ENCODE measurements at regions not wholly inside any gene's neighbourhood (a gene's known extent, or its start where the extent isn't known, plus 50 kb on each side); places are given as distances from the start of the nearest gene placed in this dataset.

- DNase-seq = no peak
Observed at GRCh38 chr6:87905101-87905641, 142.5 kb upstream of the SPACA1 start.

DNA sequence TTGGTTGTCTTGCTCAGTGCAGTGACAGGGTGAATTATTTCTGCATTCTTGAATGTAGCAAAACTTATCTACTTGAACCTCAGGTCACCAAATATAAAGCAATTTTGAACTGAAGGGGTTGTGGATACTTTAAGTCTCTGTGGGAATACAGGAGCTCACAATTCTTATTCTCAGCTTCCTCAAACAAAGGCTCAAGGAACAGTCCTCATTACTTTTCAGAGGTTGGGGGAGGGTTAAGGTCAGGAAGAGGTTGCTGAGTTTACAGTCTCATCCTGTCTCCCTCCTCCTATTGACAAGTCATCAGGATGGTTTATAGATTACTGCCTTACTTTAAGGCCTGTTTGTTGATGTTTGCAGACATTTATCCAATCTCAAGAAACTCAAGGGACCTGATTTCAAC, 143.6 kb upstream of the SPACA1 start:
- no peak for DNase-seq

DNA sequence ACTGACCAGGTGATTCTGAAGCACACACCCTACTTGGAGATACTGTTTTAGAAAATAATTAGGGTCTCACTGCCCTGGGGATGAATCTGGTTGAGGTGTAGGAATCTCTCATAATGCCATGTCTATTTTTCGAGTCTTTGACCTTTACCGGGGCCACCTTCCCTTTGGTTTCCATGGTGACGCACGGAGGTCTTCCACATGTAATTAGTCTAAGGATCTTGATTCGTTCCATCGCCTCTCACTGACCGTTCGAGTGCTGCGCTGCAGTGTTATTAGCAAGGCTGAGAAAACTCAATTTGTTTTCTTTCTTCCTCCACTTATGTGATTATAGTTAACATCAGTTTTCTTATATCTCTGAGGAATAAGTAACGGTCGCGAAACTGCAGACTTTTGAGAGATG, 144.3 kb upstream of the SPACA1 start:
- DNase-seq = no peak

DNA sequence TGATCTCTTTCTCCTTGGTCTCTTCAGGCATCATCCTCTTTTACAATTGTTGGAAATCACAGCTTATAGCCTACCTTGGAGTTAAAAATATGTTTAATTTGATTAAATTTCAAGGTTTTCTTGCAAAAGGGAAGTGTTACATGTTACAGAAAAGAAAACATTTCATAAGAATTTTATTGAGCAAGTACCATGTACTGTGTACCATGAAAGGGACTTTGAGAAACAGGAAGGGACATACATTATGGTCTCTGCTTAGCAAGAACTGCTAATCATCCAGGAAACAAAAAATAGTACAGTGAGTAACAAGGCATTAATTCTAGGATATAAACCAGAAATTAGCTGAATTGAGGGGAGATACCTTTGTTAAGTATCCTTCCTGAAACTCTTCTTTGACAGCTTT, 145.3 kb upstream of the SPACA1 start:
- no peak for DNase-seq

DNA sequence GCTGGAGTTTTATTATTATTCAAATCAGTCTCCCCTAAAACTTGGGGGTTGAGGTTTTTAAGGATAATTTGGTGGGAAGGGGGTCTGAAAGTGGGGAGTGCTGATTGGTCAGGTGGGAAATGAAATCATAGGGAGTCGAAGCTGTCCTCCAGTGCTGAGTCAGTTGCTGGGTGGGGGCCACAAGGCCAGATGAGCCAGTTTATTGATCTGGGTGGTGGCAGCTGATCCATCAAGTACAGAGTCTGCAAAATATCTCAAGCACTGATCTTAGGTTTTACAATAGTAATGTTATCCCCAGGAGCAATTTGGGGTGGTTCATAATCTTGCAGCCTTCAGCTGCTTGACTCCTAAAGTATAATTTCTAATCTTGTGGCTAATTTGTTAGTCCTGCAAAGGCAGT, 146.0 kb upstream of the SPACA1 start:
- DNase-seq = no peak

DNA sequence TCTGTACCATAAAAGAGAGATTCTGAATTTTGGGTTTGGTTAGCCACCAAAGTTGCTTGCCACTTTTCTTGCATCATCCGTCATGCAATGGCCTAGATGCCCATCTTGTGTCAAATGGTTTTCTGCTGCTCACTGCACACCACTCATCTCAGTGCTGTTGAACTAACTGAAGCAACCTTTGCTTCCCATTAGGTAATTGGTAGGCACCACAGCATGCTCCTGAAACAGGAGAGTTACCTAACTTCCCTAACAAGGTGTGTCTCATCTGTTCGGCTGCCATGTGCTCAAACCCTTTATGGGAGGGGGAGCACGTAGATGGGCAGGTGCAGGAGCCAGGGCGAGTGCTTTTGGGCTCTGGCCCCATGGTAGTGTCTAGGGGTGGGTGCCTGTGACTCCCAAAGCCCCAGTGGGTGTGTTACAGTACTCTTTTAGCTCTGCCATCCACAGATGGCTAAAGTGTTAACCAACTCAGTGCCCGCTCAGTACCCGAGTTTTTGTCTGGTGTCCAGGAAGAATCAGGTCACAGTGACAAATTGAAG, 147.4 kb upstream of the SPACA1 start:
- no peak for DNase-seq

- no peak for DNase-seq
Observed at GRCh38 chr6:87899499-87900147, 148.0 kb upstream of the SPACA1 start.

DNA sequence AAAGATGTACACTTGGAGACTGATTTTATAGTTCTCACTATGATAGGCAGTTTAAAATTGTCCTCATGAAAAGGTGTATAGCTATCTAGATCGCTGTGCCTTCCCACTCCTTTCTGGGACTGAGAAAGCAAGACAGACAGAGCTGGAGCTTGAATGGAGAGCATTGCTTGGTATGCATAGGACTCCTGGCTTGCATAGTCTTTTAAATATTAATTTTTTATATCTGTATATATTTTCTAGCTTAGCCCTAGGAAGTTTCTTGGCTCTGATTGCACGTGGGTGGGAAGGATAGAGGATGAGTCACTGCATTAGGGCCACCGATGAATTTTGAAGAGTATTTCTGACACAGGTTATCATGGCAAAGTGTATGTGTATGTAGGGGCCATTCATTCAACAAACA, 150.0 kb upstream of the SPACA1 start:
- peak; percentile 13 for DNase-seq

DNA sequence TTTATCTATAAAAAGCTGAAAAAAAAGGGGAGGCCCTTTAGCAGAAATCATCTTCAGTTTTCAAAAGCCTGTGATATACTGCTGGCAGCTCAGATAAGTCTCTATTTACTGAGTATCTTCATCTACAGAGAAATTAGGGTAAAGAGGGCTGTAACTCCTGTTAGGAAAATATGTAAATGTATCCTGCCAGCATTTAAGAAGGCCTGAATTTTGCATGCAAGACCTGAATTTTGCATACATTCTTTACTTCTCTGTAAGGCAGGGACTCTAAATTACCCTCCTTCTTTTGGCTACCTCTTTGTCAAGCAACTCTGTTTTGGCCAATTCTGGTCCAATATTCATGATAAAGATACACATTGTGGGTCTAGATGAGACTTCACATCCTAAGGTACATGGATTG, 150.6 kb upstream of the SPACA1 start:
- no peak for DNase-seq

DNA sequence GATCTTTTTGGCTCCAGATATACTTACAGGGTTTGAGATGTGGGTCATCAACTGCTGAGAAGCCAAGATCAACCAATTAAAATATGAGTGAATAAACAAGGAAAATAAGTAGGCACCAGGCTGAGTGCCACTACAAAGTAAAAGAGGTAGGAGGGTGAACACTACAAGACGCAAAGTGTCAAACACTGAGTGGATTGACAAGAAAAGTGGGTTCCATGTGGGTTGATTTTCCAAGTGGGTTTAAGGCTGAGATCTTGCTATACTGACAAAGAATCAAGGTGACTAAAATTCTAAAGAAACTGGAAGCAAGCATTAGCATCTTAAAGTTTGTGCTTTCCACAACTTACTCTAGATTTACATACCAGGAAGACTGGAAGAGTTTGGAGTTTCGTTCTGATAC, 160.4 kb upstream of the SPACA1 start:
- DNase-seq = no peak

GRCh38 chr6:87884203-87884602, 163.4 kb upstream of the SPACA1 start:
- no peak for DNase-seq

GRCh38 chr6:87881342-87881895, 166.2 kb upstream of the SPACA1 start:
- no peak for DNase-seq

- no peak for DNase-seq
Observed at GRCh38 chr6:87879132-87879861, 168.3 kb upstream of the SPACA1 start.

DNA sequence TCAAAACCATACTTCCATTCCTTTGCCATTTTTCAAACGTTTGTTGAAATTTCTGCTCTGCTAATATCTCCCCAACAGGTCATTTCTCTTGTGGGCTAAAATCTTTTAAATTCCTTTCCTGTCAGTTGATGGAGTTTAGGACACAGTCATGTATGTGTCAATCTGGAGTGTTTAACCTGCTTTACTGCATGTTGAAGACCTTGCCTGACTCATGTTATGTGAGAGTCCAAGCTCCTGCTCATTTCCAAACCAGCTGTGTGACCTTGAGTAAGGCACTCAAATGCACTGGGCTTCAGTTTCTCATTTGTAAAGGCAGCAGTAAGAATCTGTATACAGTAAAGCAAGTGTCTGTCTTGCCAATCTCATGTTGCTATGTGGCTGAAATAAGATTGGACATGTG, 171.9 kb upstream of the SPACA1 start:
- no peak for DNase-seq

- no peak for DNase-seq
Observed at GRCh38 chr6:87873556-87873955, 171.5 kb upstream of the AKIRIN2 start.

DNA sequence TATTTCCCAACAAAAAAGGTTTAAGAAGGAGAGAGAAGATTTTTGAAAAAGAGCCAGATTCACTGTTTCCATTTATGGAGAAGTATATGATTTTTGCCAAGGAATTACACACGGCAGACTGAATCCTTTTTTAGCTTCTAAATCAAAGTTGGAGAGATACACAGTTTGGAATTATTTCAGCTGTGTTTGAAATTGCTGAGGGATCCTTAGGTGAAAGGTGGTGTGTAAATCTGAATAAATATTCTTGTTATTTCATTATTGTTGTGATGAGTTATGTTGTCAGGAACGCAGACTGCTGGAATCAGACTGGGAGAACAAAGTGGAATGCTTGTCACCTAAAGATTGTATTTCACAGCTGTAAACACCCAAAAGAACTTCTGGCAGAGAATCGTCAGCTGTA, 168.5 kb upstream of the AKIRIN2 start:
- no peak for DNase-seq

DNA sequence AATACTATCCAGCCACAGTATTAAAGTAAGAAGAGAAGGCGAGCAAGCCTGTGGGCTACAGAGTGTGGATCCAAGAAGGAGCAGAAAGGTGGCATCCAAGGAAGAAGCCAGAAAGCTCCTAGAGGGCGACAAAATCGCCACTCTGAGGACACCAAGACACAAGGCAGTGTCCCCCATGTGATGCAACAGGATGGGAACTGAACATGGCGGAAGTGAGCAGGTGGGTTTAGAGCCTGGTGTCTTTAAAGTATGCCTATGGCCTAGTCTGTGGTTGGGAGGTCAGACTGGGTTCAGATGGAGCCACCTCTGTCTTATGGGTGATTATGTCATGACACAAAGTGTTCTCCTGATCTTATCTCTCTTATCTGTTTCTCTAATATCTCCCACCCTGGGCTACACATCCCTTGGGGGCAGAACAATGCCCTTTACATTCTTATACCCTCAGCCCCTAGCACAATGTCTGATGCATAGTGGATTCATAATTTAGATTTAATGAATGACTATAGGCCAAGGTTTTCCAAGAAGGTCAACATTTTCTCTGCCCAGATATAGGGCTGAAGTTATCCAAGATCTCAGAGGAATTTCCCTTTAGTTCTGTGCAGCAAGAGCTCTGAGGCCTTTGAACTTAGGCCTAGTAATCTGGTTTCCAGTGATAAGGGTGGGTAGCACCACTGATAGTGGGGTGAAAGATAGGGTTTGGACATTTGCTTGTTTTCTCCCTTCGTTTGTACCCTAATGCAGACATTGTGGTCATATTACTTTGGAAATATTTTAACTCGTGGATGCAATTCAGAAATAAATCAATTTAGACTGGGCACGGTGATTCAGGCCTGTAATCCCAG, 167.3 kb upstream of the AKIRIN2 start:
- no peak for DNase-seq

DNA sequence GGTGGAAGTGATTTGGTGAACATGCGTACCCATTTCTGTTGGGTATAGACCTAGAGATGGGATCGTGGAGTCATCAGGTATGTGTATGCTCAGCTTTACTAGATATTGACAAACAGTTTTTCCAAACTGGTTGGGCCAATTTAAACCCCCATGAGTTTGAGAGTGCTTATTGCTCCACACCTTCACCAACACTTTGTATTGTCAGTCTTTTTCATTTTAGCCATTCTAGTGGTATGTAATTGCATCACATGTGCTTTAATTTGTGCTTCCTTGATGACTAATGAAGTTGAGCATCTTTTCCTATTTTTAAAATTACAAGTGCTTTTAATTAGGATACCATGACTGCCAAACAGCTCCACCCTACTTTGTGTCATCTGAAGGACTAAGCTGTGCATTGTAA, 158.9 kb upstream of the AKIRIN2 start:
- DNase-seq = no peak

DNA sequence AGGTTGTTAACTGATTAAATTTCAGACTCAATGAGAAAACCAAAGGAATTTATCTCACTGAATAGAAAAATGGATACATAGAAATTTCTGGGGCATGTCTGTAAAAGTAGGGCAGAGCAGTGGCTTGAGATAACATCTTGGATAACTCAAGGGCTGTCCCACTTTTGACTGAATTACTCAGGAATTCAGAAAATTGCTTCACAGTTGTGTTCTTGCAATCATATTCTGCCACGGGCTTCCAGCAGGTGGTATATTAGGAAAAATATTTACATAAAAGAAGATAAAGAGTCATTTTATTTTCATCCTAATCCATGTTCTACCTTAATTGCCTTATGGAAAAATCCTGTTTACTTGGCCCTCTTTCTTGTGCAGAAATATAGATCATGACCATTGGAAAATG, 156.4 kb upstream of the AKIRIN2 start:
- no peak for DNase-seq

DNA sequence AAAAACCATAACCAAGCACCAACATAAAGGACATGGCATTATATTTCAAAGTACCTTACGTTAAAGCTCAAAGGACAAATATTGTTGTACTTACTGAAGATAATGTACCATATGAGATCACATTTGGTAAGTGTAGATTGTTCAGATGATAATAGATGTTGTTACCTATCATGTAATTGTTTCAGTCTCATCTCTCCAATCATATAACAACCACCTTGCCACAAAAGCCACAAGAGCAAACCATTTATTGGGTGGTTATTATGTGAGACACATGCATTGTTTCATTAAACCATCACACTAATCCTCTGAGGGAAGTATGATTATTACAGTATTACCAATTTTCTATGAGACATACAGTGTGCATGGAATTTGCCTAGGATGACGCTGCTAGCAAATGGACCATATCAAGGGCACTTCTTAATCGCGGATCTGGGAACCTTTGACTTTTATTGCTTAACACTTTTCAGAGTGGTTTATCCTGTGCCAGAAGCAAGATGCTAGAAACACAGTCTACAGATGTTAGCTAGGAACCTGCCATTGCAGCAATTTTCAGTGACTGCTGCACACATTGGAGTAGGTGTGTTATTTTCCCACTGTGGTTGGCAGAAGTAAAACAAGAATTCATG, 149.8 kb upstream of the AKIRIN2 start:
- DNase-seq = no peak

DNA sequence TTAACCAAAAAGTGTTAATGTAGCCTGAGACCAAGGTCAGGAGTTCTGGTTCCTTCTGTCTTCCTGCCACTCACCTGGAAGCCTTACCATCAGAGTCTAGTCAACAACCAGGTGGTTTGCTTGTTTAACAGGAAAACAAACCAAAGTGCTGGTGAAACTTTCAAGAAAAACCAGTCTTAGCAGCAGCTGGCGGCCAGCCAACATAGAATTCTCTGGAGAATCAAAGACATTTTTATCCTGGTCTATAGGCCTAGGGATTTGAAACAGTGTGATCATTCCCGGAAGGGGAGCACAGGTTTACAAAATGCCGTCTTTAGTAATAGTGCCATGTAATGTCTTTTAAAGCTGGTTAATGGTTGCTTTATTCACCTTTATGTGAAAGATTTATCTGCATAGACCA, 146.6 kb upstream of the AKIRIN2 start:
- DNase-seq = no peak

DNA sequence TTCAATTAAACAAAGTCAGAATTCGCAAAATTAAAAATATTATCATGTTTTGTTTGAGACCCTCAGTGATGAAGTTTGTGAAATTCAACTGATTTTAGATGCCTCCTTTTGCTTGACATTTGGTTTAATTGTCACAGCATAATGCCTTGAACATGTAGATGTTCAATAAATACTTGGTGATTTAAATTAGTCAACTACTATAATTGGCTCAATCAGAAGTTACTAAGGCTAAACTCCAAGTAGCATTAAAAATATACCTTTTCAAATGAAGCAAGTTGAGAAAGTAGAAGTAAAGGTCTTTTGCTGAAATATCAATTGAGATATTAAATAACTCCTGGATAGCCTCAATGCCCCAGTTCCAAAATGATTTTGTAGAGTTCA, 145.8 kb upstream of the AKIRIN2 start:
- no peak for DNase-seq
